Endodermal cell (in vitro differentiated cells): ENCODE measurements at regions not wholly inside any gene's neighbourhood (a gene's known extent, or its start where the extent isn't known, plus 50 kb on each side); places are given as distances from the start of the nearest gene placed in this dataset.
A peak's percentile ranks its signal among the peaks of the same experiment; 100 is the strongest.

Experiments
- DNase-seq: peaks from one replicate; pipeline ENCODE4 v3.0.0-alpha.2; 2017
- H3K27ac ChIP-seq: 2 replicates; pipeline ENCODE4 v1.5.1; 2013; ENCODE audit warnings: mild to moderate bottlenecking, low read depth, low read length, moderate library complexity
- H3K27me3 ChIP-seq: 2 replicates; pipeline ENCODE4 v1.6.1; 2013; ENCODE audit warnings: mild to moderate bottlenecking, low read length, moderate library complexity; ENCODE audit not compliant: insufficient read depth, control insufficient read depth, poor library complexity, severe bottlenecking
- H3K36me3 ChIP-seq: 2 replicates; pipeline ENCODE4 v1.7.0; 2013; ENCODE audit warnings: mild to moderate bottlenecking, low read length, moderate library complexity; ENCODE audit not compliant: control insufficient read depth, insufficient read depth
- H3K4me1 ChIP-seq: one replicate; pipeline ENCODE4 v1.7.0; 2013; ENCODE audit warnings: low read length; ENCODE audit not compliant: control insufficient read depth, insufficient read depth
- H3K4me3 ChIP-seq: 2 replicates; pipeline ENCODE4 v1.5.1; 2013; ENCODE audit warnings: mild to moderate bottlenecking, low read length, moderate library complexity
- H3K9ac ChIP-seq: 2 replicates; pipeline ENCODE4 v1.6.1; 2013; ENCODE audit warnings: mild to moderate bottlenecking, low read length, moderate library complexity; ENCODE audit not compliant: poor library complexity, severe bottlenecking; ENCODE audit errors: extremely low read depth
- H3K9me3 ChIP-seq: 2 replicates; pipeline ENCODE4 v1.6.1; 2013; ENCODE audit warnings: mild to moderate bottlenecking, low read length, moderate library complexity; ENCODE audit not compliant: control insufficient read depth
- H3K27ac Mint-ChIP-seq: 2 replicates; pipeline ENCODE4 v1.8.0; 2020; ENCODE audit warnings: mixed read lengths
- H3K27me3 Mint-ChIP-seq: 2 replicates; pipeline ENCODE4 v1.8.0; 2021; ENCODE audit warnings: mild to moderate bottlenecking, mixed read lengths; ENCODE audit not compliant: insufficient read depth
- H3K36me3 Mint-ChIP-seq: 2 replicates; pipeline ENCODE4 v1.8.0; 2020; ENCODE audit warnings: low read depth, mixed read lengths
- H3K4me1 Mint-ChIP-seq: 2 replicates; pipeline ENCODE4 v1.8.0; 2020; ENCODE audit warnings: mixed read lengths
- H3K4me3 Mint-ChIP-seq: 2 replicates; pipeline ENCODE4 v1.8.0; 2020; ENCODE audit warnings: mild to moderate bottlenecking, moderate library complexity, mixed read lengths
- H3K9me3 Mint-ChIP-seq: 2 replicates; pipeline ENCODE4 v1.8.0; 2020; ENCODE audit warnings: mild to moderate bottlenecking, mixed read lengths
- WGBS, 2 experiments: methylation state at CpG; one replicate each; pipeline versions ENCODE4 v1.1.5 to v1.1.7; 2013; ENCODE audit warnings: missing lambda C conversion rate in 2 of 2, mixed read lengths in 1 of 2; ENCODE audit not compliant: insufficient coverage in 1 of 2, insufficient read length in 1 of 2; 5-methylcytosine and 5-hydroxymethylcytosine counted together
- TF ChIP-seq, protein P1 (sequence below): fragments of 200-600 bp; sonication (generic); conservative IDR thresholded peaks from 2 replicates; pipeline ENCODE4 v1.5.0; 2021; ENCODE audit warnings: antibody characterized with exemption, mild to moderate bottlenecking

DNA sequence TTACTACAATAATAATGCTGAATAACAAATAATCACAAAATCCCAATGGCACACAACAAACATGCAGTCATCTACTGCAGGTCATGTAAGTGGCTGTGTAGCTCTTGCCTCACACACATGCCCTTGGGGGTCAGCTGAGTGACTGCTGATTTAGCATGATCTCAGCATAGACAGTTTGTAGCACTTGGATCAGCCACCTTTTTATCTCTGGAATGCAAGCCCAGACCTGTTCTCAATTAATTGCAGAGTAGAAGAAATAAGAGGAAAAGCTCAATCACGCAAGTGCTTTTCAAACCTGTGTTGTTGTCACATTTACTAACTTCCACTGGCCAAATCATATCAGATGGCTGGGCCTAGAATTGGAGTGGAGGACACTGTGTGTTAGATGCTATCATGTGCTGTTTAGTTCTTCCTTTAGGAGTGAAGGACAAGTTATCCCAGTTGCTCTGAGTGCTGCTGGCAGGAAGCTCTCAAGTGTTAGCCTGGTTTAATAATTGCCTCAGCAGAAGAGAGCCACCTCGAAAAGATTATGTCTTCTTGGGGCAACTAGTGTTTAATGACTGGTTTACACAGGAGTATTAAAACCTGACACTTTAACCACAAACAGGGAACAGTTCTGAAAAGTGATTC is 128.3 kb upstream of the EPHA5 start:
- Histone ChIP-seq H3K9me3 (no peaks in the 10 kb centered on the region), H3K27me3 (no peaks in the 10 kb centered on the region), H3K4me1 (peaks cover 2% of the 10 kb centered on the region), H3K36me3 (no peaks in the 10 kb centered on the region), H3K9ac (no peak overlapping the region), H3K4me3 (no peak overlapping the region), H3K27ac (no peak overlapping the region)
- no peaks in the 10 kb centered on the region for H3K27me3 Mint-ChIP-seq
- H3K4me3 Mint-ChIP-seq: no peak overlapping the region
- DNase-seq: no peak
- H3K4me1 Mint-ChIP-seq: peaks cover 7% of the 10 kb centered on the region
- TF ChIP-seq, protein P1, sequence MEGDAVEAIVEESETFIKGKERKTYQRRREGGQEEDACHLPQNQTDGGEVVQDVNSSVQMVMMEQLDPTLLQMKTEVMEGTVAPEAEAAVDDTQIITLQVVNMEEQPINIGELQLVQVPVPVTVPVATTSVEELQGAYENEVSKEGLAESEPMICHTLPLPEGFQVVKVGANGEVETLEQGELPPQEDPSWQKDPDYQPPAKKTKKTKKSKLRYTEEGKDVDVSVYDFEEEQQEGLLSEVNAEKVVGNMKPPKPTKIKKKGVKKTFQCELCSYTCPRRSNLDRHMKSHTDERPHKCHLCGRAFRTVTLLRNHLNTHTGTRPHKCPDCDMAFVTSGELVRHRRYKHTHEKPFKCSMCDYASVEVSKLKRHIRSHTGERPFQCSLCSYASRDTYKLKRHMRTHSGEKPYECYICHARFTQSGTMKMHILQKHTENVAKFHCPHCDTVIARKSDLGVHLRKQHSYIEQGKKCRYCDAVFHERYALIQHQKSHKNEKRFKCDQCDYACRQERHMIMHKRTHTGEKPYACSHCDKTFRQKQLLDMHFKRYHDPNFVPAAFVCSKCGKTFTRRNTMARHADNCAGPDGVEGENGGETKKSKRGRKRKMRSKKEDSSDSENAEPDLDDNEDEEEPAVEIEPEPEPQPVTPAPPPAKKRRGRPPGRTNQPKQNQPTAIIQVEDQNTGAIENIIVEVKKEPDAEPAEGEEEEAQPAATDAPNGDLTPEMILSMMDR: no peak
- H3K36me3 Mint-ChIP-seq: no peaks in the 10 kb centered on the region
- no peaks in the 10 kb centered on the region for H3K9me3 Mint-ChIP-seq
- 92 to 100% methylated on average over 1 to 2 of the region's 2 CpGs for WGBS, 2 experiments
- peak overlapping the region; percentile 52 for H3K27ac Mint-ChIP-seq

DNA sequence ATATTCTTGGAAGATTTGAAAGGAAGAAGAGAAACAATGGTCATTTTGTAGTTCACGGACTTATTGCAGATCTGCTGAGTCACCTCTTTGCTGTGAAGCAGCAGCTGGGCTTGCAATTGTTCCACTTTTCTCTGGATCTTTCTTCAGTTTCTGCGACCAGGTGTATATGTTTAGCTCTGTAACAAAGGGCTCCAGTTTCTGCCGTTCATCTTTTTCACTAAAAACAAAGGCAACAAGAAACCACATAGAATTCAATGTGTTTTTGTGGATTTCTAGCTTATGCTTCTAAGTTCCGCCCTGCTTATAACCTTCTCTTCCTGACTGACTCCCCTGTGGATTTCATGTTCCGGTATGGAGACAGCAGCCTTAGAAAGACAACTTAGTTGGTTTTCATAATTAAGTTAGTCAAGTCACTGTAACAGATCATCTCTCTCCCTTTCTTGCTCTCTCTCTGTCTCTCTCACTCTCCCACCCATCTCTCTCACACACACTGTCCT is 121.6 kb upstream of the EPHA5 start:
- no peaks in the 10 kb centered on the region for H3K36me3 ChIP-seq
- Mint-ChIP-seq H3K36me3 (no peaks in the 10 kb centered on the region), H3K27me3 (no peaks in the 10 kb centered on the region), H3K9me3 (no peaks in the 10 kb centered on the region), H3K4me1 (peaks cover 10% of the 10 kb centered on the region), H3K27ac (peak overlapping the region; percentile 75), H3K4me3 (no peak overlapping the region)
- no peak overlapping the region for H3K9ac ChIP-seq
- no peaks in the 10 kb centered on the region for H3K9me3 ChIP-seq
- H3K27ac ChIP-seq: no peak overlapping the region
- no peaks in the 10 kb centered on the region for H3K4me1 ChIP-seq
- 56 to 79% methylated on average over 4 to 5 of the region's 5 CpGs for WGBS, 2 experiments
- DNase-seq: no peak
- TF ChIP-seq, protein P1: no peak
- no peak overlapping the region for H3K4me3 ChIP-seq
- no peaks in the 10 kb centered on the region for H3K27me3 ChIP-seq

GRCh38 chr4:65791111-65791811 is 121.0 kb upstream of the EPHA5 start:
- H3K27ac Mint-ChIP-seq: peak overlapping the region; percentile 75
- TF ChIP-seq, protein P1: no peak

More at GRCh38 chr4:65791111-65791811, 121.0 kb upstream of the EPHA5 start:
- H3K4me3 ChIP-seq: no peak overlapping the region
- no peaks in the 10 kb centered on the region for H3K36me3 ChIP-seq
- H3K27ac ChIP-seq: no peak overlapping the region
- no peaks in the 10 kb centered on the region for H3K4me1 ChIP-seq
- H3K4me1 Mint-ChIP-seq: peaks cover 10% of the 10 kb centered on the region
- no peaks in the 10 kb centered on the region for H3K36me3 Mint-ChIP-seq
- no peak overlapping the region for H3K9ac ChIP-seq
- WGBS, 2 experiments: 83 to 100% methylated on average over 1 of the region's 1 CpG
- no peak overlapping the region for H3K4me3 Mint-ChIP-seq
- H3K27me3 ChIP-seq: no peaks in the 10 kb centered on the region
- H3K27me3 Mint-ChIP-seq: no peaks in the 10 kb centered on the region
- no peaks in the 10 kb centered on the region for H3K9me3 ChIP-seq
- no peak for DNase-seq
- no peaks in the 10 kb centered on the region for H3K9me3 Mint-ChIP-seq
